ENCODE measurements at regions not wholly inside any gene's neighbourhood (a gene's known extent, or its start where the extent isn't known, plus 50 kb on each side); places are given as distances from the start of the nearest gene placed in this dataset.

DNA sequence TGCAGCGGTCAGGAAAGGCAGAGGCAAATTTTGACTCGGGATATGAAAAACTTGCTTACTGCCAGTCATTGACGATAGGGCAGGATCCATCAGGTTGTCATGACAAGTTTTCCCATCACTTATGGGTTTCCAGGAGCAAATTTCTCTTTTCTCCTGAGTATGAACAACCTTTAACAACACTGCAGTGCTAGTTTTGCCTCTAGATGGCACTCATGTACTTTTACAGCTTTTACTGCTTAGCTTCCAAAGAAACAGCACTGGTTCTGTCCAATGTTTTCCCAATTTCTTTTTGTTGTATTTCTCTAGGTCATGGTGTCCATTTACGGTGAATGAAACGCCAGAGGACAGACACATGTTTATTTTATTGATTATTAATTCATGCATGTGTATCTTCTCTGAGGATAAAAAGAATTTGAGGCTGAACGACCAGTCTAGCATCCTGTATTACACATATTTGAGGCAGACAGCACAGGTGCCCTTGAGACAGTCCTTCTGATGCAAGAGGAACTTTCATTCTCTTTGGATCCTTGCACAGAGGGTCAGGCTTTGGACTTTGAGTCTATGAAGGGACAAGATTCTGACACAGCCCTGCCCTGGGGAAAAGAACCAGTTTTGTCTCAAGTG lies 112.3 kb upstream of the TRABD2B start (continued):
- TF ChIP-seq, protein P1, sequence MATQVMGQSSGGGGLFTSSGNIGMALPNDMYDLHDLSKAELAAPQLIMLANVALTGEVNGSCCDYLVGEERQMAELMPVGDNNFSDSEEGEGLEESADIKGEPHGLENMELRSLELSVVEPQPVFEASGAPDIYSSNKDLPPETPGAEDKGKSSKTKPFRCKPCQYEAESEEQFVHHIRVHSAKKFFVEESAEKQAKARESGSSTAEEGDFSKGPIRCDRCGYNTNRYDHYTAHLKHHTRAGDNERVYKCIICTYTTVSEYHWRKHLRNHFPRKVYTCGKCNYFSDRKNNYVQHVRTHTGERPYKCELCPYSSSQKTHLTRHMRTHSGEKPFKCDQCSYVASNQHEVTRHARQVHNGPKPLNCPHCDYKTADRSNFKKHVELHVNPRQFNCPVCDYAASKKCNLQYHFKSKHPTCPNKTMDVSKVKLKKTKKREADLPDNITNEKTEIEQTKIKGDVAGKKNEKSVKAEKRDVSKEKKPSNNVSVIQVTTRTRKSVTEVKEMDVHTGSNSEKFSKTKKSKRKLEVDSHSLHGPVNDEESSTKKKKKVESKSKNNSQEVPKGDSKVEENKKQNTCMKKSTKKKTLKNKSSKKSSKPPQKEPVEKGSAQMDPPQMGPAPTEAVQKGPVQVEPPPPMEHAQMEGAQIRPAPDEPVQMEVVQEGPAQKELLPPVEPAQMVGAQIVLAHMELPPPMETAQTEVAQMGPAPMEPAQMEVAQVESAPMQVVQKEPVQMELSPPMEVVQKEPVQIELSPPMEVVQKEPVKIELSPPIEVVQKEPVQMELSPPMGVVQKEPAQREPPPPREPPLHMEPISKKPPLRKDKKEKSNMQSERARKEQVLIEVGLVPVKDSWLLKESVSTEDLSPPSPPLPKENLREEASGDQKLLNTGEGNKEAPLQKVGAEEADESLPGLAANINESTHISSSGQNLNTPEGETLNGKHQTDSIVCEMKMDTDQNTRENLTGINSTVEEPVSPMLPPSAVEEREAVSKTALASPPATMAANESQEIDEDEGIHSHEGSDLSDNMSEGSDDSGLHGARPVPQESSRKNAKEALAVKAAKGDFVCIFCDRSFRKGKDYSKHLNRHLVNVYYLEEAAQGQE (IDR thresholded peaks at IDR 0.05; ENCODE audit: borderline replicate concordance), result peak; percentile 67; the same call in 1 of the 2 replicates
- TF ChIP-seq, protein P1 (CRISPR knock-in tag; IDR thresholded peaks at IDR 0.05; ENCODE audit: low read depth), result no peak
- TF ChIP-seq SMC3 (conservative IDR thresholded peaks at IDR 0.05; ENCODE audit: insufficient read depth, low read depth, low read length) (peak; percentile 60), HDAC8 (tag; IDR thresholded peaks at IDR 0.05) (no peak), POLR3G (IDR thresholded peaks at IDR 0.05; ENCODE audit: extremely low read depth, insufficient read length, insufficient replicate concordance) (no peak)
- TF ChIP-seq, protein P2, sequence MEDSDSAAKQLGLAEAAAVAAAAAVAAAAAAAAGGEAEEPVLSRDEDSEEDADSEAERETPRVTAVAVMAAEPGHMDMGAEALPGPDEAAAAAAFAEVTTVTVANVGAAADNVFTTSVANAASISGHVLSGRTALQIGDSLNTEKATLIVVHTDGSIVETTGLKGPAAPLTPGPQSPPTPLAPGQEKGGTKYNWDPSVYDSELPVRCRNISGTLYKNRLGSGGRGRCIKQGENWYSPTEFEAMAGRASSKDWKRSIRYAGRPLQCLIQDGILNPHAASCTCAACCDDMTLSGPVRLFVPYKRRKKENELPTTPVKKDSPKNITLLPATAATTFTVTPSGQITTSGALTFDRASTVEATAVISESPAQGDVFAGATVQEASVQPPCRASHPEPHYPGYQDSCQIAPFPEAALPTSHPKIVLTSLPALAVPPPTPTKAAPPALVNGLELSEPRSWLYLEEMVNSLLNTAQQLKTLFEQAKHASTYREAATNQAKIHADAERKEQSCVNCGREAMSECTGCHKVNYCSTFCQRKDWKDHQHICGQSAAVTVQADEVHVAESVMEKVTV (CRISPR knock-in tag; IDR thresholded peaks at IDR 0.05), result peak; percentile 74

Data from K562 (cell line).